AG04449 (cell line): ENCODE measurements at regions not wholly inside any gene's neighbourhood (a gene's known extent, or its start where the extent isn't known, plus 50 kb on each side); places are given as distances from the start of the nearest gene placed in this dataset.
"Not testable (repeated sequence)": the region's sequence is repeated elsewhere in the genome, so short reads cannot be mapped to it uniquely, and the experiment has no call there.

Source experiments
- CTCF ChIA-PET: fragments of 350-600 bp; formaldehyde crosslinking; extraction: SDS; loops from one replicate; lab custom pipeline; 2021; ENCODE audit warnings: antibody characterized with exemption; lab: Yijun Ruan, JAX
- POLR2A ChIA-PET: fragments of 400-600, 350-600 bp; formaldehyde crosslinking; extraction: SDS; loops from one replicate; lab custom pipeline; 2020; ENCODE audit warnings: antibody characterized with exemption, inconsistent platforms; lab: Yijun Ruan, JAX
- DNase-seq: peaks from one replicate; pipeline ENCODE4 v3.0.0-alpha.2; 2010; ENCODE audit warnings: low read depth, low spot score
- H3K4me3 ChIP-seq: 2 replicates; pipeline ENCODE4 v1.5.1; 2011; ENCODE audit warnings: low read depth, mild to moderate bottlenecking, control low read depth, low read length
- TF ChIP-seq, protein P1 (sequence below): IDR thresholded peaks from one replicate; pipeline ENCODE4 v1.5.1; 2011; ENCODE audit warnings: mild to moderate bottlenecking, moderate library complexity, low read length, control low read depth, inconsistent platforms; ENCODE audit not compliant: insufficient read depth; ENCODE audit errors: missing control alignments

DNA sequence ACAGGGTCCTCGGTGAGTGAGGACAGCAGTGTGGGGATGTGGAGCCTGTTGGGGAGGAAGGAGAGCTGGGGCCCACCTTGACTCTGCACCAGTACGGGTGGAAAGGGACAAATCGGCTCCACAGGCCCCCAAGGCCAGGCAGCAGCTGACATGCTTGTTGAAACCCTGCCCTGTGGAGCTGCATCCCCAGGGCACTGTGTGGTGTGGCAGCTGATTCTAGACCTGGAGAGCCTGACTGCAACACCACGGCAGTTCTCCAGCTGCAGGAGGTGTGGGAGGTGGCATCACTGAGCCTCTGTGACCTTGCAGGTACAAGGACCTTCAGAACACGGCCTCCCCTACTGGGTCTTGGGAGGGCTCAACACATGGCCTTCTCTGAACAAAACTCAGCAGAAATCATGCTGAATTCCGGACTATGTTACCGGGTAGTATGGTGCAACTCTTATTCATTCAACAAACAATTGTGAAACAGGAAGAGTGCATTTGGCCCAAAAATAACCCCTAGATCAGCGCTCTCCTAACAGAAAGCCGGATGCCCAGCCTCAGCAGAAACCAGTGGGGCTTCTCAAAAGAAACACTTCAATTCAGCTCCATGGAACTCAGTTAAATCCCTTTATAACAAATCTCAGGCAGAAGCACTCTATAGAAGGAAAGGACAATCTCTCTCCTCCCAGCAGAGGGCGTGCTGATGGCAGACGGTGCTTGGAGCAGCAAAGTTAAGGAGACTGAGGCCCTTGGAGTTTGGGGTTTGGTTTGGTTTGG lies 104.4 kb upstream of the SALL3 start:
- H3K4me3 ChIP-seq: no peak overlapping the region
- TF ChIP-seq, protein P1, sequence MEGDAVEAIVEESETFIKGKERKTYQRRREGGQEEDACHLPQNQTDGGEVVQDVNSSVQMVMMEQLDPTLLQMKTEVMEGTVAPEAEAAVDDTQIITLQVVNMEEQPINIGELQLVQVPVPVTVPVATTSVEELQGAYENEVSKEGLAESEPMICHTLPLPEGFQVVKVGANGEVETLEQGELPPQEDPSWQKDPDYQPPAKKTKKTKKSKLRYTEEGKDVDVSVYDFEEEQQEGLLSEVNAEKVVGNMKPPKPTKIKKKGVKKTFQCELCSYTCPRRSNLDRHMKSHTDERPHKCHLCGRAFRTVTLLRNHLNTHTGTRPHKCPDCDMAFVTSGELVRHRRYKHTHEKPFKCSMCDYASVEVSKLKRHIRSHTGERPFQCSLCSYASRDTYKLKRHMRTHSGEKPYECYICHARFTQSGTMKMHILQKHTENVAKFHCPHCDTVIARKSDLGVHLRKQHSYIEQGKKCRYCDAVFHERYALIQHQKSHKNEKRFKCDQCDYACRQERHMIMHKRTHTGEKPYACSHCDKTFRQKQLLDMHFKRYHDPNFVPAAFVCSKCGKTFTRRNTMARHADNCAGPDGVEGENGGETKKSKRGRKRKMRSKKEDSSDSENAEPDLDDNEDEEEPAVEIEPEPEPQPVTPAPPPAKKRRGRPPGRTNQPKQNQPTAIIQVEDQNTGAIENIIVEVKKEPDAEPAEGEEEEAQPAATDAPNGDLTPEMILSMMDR: no peak
- no peak for DNase-seq
- POLR2A ChIA-PET: no interaction called here
- CTCF ChIA-PET: no interaction called here

DNA sequence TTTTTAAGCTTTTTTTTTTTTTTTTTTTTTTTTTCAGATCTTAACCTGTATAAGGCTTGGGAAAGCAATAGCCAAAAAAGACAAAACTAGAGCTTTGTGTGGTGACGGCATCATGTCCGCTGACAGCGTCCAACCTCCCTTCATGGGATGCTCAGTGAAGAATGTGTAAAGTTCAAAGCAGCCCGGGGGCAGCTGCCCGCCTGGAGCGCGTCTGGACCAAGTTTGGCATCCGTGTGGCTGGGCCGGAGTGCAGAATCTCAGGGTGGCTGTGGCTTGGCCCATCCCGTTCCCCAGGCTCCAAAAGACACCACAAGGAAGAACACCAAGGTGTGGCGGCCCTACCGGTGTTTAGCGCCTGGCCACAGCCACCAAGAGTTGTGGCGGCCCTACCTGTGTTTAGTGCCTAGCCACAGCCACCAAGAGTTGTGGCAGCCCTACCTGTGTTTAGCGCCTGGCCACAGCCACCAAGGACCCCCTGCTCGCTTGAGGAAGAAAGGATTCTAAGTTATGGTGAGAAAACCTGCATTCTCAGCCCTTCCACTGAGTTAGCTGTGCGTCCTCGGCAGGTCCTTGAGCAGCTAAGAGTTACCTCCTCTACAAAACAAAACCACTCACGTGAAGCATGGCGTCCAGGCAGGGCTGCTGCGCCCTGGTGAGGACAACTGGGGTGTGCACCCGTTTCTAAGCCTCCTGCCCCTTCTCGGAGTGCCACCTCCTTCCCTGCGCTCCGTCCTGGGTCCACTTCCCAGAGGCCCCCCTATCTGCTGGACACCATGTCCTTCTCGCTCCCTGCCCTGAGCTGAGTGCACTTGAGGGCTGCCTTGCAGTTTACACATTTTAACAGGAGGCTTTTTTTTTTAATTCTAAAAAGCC lies 103.6 kb upstream of the SALL3 start:
- POLR2A ChIA-PET: no interaction called here
- TF ChIP-seq, protein P1: no peak
- H3K4me3 ChIP-seq: no peak overlapping the region
- CTCF ChIA-PET: no interaction called here
- DNase-seq: no peak

DNA sequence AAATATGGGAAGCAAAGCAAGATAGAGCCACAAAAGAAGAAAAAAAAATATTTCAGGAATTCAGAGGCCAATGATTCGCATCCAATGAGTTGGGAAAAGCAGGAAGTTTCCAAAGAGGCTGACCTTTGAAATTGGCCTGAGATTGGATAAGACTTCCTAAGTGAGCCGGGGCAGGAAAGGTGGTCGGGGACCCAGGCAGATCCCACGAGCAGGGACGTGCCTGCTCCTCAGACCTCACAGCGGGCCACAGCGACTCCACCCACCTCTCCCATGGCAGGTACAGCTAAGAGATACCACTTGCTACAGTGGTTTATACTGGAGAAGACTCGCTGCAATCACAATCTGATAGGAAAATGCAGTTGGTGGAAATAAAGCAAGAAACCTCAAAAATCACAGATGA lies 102.8 kb upstream of the SALL3 start:
- POLR2A ChIA-PET: no interaction called here
- TF ChIP-seq, protein P1: no peak

DNA sequence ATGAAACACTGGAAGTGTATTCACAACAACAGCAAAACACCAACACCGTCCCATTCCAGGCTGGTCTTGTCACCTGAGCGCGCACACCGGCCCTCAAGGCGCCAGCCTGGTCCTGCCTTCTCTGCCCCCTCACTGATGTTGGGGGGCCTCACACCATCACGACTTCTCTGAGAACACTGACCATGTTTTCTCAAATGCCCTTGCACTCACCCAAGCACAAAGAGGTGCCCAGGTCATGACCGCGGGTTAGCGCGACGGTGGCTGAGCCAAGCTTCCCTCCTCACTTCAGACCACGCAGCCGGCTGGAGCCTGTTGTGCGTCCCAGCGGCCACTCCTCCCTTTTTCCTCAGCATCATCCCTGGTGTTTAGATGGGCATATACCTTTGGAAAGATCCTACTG lies 101.3 kb upstream of the SALL3 start:
- ChIA-PET CTCF (no interaction called here), POLR2A (no interaction called here)
- TF ChIP-seq, protein P1: no peak
- no peak overlapping the region for H3K4me3 ChIP-seq
- DNase-seq: no peak

More for the DNA sequence above, 102.8 kb upstream of the SALL3 start:
- CTCF ChIA-PET: no interaction called here
- H3K4me3 ChIP-seq: no peak overlapping the region
- no peak for DNase-seq

DNA sequence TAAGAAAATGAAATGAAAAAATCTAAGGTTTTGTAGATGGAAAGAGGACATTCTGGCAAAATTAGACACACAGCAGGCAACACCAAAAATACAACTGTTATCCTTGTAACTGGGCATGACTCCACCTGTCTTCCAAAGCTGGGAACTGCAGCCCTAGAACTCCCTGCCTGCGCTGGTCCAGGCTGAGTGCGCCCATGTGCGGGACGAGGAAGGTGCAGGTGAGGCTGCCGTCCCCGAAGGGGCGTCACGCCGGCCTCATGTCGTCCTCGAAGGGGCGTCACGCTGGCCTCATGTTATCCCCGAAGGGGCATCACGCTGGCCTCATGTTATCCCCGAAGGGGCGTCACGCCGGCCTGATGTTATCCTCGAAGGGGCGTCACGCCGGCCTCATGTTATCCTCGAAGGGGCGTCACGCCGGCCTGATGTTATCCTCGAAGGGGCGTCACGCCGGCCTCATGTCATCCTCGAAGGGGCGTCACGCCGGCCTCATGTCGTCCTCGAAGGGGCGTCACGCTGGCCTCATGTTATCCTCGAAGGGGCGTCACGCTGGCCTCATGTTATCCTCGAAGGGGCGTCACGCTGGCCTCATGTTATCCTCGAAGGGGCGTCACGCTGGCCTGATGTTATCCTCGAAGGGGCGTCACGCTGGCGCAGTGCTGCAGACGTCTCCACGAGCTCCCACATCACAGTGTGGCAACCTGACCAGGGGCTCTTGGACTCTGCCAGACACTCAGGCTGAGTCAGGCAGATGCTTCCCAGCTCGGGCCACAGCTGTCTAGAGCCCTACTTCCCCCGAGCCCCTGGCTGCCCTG lies 100.3 kb upstream of the SALL3 start:
- DNase-seq, H3K4me3 ChIP-seq, POLR2A ChIA-PET, CTCF ChIA-PET: not testable (repeated sequence)
- TF ChIP-seq, protein P1: peak; percentile 9
